Stomach smooth muscle (tissue), 2 donors: ENCODE measurements at regions not wholly inside any gene's neighbourhood (a gene's known extent, or its start where the extent isn't known, plus 50 kb on each side); places are given as distances from the start of the nearest gene placed in this dataset.
"Not testable (repeated sequence)": the region's sequence is repeated elsewhere in the genome, so short reads cannot be mapped to it uniquely, and the experiment has no call there.

Experiments
- H3K27ac ChIP-seq: one replicate; pipeline ENCODE4 v1.7.0; 2013; ENCODE audit warnings: mild to moderate bottlenecking, low read length, inconsistent platforms
- H3K27me3 ChIP-seq, 2 donors: one replicate each; pipeline ENCODE4 v1.7.0; 2013; ENCODE audit warnings: low read length in 2 of 2; ENCODE audit not compliant: insufficient read depth in 2 of 2, control insufficient read depth in 1 of 2
- H3K36me3 ChIP-seq, 2 donors: one replicate each; pipeline ENCODE4 v1.7.0; 2013; ENCODE audit warnings: low read length in 2 of 2; ENCODE audit not compliant: control insufficient read depth in 2 of 2, insufficient read depth in 2 of 2
- H3K4me1 ChIP-seq: one replicate; pipeline ENCODE4 v1.7.0; 2013; ENCODE audit warnings: low read length; ENCODE audit not compliant: control insufficient read depth, insufficient read depth
- H3K4me3 ChIP-seq, 2 donors: one replicate each; pipeline ENCODE4 v1.7.0; 2013; ENCODE audit warnings: low read length in 2 of 2
- H3K9ac ChIP-seq, 2 donors: one replicate each; pipeline ENCODE4 v1.7.0; 2013; ENCODE audit warnings: low read length in 2 of 2, mild to moderate bottlenecking in 1 of 2
- H3K9me3 ChIP-seq, 2 donors: one replicate each; pipeline ENCODE4 v1.7.0; 2013; ENCODE audit warnings: low read length in 2 of 2; ENCODE audit not compliant: control insufficient read depth in 2 of 2
- donor health status: healthy.
- donor health status: Pancreatic carcinoma.

GRCh38 chr7:32732767-32733166 lies 158.8 kb downstream of the KBTBD2 start:
- H3K9ac ChIP-seq, H3K36me3 ChIP-seq, H3K4me1 ChIP-seq, H3K27me3 ChIP-seq, H3K27ac ChIP-seq, H3K4me3 ChIP-seq, H3K9me3 ChIP-seq: not testable (repeated sequence)

DNA sequence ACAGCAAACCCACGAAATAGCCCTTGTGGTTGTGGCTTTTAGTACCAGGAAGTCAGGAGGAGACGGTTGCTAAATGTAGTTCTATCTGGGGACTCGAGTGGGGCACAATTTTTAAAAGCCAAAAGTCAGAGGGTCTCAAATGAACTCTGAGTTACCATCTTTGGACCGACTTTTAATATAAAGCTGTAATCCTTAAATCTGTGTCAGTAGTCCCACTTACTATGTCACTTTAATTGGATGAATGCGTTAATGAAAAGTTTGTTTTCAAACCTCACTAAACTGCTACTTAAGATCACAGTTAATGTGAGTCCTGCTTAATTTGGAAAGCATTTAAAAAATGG lies 162.3 kb downstream of the KBTBD2 start:
- H3K27ac ChIP-seq, H3K9me3 ChIP-seq, H3K27me3 ChIP-seq, H3K4me1 ChIP-seq, H3K36me3 ChIP-seq, H3K9ac ChIP-seq: not testable (repeated sequence)
- peak overlapping the region in 1 of 2 donors; percentile 79 for H3K4me3 ChIP-seq

GRCh38 chr7:32728412-32729334 lies 162.9 kb downstream of the KBTBD2 start:
- H3K9ac ChIP-seq, result peak overlapping the region; percentile 47 to 55

GRCh38 chr7:32727483-32728411 lies 163.8 kb downstream of the KBTBD2 start:
- not testable (repeated sequence) for H3K9me3 ChIP-seq, H3K27me3 ChIP-seq, H3K4me1 ChIP-seq, H3K36me3 ChIP-seq
- Histone ChIP-seq H3K27ac (peak overlapping the region; percentile 31), H3K9ac (peak overlapping the region; percentile 47 to 55), H3K4me3 (peak overlapping the region; percentile 55 to 79)

More at GRCh38 chr7:32728412-32729334, 162.9 kb downstream of the KBTBD2 start:
- H3K36me3 ChIP-seq, H3K27me3 ChIP-seq, H3K4me1 ChIP-seq, H3K9me3 ChIP-seq: not testable (repeated sequence)
- H3K4me3 ChIP-seq, result peak overlapping the region; percentile 55 to 79
- peak overlapping the region; percentile 31 for H3K27ac ChIP-seq

DNA sequence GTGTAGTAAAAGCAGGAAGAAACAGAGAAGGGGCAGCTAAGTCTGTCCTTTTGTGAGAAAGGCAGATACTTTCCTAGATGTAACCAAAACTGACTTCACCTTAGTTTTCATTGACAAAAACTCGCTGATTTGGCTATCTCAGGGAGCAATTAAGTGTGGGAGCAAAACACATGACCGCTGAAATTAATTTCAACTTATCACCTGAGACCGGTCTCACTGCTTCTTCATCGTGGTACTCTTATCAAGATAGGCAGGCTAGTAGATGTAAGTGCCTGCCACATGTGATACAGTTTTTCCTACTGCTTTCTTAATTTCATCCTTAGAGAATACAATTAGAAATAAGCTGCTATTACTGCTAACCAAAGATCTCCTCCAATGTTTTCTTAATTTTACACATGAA lies 168.7 kb downstream of the KBTBD2 start:
- H3K9me3 ChIP-seq, H3K4me1 ChIP-seq, H3K4me3 ChIP-seq, H3K27ac ChIP-seq, H3K27me3 ChIP-seq, H3K9ac ChIP-seq, H3K36me3 ChIP-seq: not testable (repeated sequence)

- Histone ChIP-seq H3K36me3 (no peaks in the 10 kb centered on the region), H3K4me3 (no peak overlapping the region), H3K4me1 (no peaks in the 10 kb centered on the region), H3K9ac (no peak overlapping the region), H3K27ac (no peak overlapping the region), H3K9me3 (peaks cover 2 to 6% of the 10 kb centered on the region in 2 donors), H3K27me3 (no peaks in the 10 kb centered on the region)
These were observed 197.4 kb downstream of the KBTBD2 start for GRCh38 chr7:32694182-32694581.

DNA sequence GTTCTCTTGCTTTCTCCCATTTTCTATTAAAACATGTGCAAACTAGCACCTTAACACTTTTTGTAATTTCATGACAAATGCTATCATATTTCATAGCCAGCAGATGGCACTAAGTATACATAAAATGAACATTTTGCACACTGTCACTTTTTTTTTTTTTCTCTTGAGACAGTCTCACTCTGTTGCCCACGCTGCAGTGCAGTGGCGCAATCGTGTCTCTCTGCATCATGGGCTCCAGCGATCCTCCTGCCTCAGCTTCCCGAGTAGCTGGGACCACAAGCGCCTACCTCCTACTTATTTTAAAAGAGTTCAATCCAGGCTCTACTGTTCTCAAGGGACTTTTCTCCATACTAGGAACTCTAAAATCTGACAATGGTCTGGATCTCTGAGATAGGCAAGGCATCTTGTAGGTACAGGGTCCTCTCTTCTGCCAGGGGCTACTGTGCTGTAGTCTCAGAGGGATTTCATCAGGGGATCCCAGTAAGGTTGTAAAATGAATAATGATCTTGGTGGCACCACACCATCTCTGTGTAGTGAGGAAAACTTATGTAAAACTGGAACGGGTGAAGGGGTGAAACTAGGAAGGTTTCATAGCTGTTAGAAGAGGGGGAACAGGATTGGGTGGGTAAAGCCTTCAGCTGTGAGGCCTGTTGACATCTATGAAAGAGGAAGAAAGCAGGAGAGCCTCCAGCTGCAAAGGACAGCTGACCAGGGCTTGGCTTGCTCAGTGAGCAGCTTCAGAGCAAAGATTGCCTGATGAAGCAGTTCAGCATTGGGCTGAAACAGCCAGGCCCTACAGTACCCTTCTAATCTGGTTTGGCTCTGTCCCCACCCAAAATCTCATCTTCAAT lies 196.9 kb downstream of the AVL9 start:
- not testable (repeated sequence) for H3K9me3 ChIP-seq, H3K27ac ChIP-seq, H3K27me3 ChIP-seq, H3K36me3 ChIP-seq, H3K4me3 ChIP-seq, H3K9ac ChIP-seq, H3K4me1 ChIP-seq

DNA sequence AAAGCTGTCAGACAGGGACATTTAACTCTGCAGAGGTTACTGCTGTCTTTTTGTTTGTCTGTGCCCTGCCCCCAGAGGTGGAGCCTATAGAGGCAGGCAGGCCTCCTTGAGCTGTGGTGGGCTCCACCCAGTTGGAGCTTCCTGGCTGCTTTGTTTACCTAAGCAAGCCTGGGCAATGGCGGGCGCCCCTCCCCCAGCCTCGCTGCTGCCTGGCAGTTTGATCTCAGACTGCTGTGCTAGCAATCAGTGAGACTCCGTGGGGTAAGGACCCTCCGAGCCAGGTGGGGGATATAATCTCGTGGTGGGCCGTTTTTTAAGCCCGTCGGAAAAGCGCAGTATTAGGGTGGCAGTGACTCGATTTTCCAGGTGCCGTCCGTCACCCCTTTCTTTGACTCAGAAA lies 192.8 kb downstream of the AVL9 start:
- H3K36me3 ChIP-seq, H3K9ac ChIP-seq, H3K27me3 ChIP-seq, H3K27ac ChIP-seq, H3K9me3 ChIP-seq, H3K4me3 ChIP-seq, H3K4me1 ChIP-seq: not testable (repeated sequence)

- no peaks in the 10 kb centered on the region for H3K9me3 ChIP-seq
- no peaks in the 10 kb centered on the region for H3K4me1 ChIP-seq
- no peaks in the 10 kb centered on the region for H3K27me3 ChIP-seq
- no peak overlapping the region for H3K4me3 ChIP-seq
- peaks cover 0 to 1% of the 10 kb centered on the region in 2 donors for H3K36me3 ChIP-seq
- H3K9ac ChIP-seq, result no peak overlapping the region
- no peak overlapping the region for H3K27ac ChIP-seq
These were observed 185.9 kb downstream of the AVL9 start for GRCh38 chr7:32681174-32681518.

DNA sequence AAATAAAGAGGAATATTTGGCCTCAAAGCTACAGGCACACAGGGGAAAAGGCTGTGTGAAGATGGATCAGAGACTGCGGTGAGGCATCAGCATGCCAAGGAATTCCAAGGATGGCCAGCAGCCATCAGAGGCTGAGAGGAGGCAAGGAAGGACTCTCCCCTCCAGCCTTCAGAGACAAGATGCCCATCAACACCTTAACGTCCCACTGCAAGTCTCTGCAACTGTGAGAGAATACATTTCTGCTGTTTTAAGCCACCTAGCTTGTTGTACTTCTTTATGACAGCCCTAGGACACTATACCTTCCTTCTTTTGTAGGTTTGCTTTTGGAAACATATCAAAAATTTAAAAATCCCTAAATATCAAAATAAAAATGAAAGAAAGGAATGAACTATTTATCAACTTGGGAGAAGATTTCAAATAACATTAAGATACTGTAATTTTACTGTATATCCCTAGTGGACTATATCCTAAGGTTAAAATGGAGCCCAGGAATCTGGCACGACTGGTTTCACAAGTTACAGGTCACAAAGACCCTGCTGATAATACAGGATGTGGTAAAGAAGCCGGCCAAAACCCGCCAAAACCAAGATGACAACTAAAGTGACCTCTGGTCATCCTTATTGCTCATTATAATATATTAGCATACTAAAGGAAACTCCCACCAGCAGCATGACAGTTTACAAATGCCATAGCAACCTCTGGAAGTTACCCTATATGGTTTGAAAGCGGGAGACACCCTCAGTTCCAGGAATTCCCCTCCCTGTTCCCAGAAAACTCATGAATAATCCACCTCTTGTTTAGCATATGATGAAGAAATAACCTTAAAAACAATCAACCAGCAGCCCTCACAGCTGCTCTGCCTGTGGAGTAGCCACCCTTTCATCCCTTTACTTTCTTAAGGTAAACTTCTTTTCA lies 185.2 kb downstream of the AVL9 start:
- Histone ChIP-seq H3K36me3 (peaks cover 0 to 4% of the 10 kb centered on the region in 2 donors), H3K9me3 (no peaks in the 10 kb centered on the region), H3K4me1 (no peaks in the 10 kb centered on the region), H3K27ac (no peak overlapping the region), H3K9ac (no peak overlapping the region), H3K27me3 (no peaks in the 10 kb centered on the region), H3K4me3 (no peak overlapping the region)
